Activated naive CD8-positive, alpha-beta T cell treated with anti-CD3 and anti-CD28 coated beads, Interleukin-2, amount 10 ng/mL, durations not matched to agents 7 days and 5 days (primary cell): ENCODE measurements at regions not wholly inside any gene's neighbourhood (a gene's known extent, or its start where the extent isn't known, plus 50 kb on each side); places are given as distances from the start of the nearest gene placed in this dataset.
A peak's percentile ranks its signal among the peaks of the same experiment; 100 is the strongest.
"Not testable (repeated sequence)": the region's sequence is repeated elsewhere in the genome, so short reads cannot be mapped to it uniquely, and the experiment has no call there.

ENCODE experiments used
- ATAC-seq: fragments of 150-1000 bp; cut with Tn5 transposase; one replicate; pipeline ENCODE4 v1.10.0; 2021; ENCODE audit warnings: low read depth, moderate library complexity
- POLR2A ChIA-PET: fragments of 350-600 bp; sonication (Branson Sonifier 250); formaldehyde crosslinking; loops from one replicate; lab custom pipeline; 2021; ENCODE audit warnings: antibody characterized with exemption; lab: Charles Lee
- DNase-seq: peaks from one replicate; pipeline ENCODE4 v3.0.0; 2021
- H3K27ac Mint-ChIP-seq: one replicate; pipeline ENCODE4 v1.8.0; 2022; ENCODE audit warnings: mild to moderate bottlenecking, mixed read lengths
- H3K27me3 Mint-ChIP-seq: one replicate; pipeline ENCODE4 v1.8.0; 2022; ENCODE audit warnings: mild to moderate bottlenecking, moderate library complexity, mixed read lengths
- H3K36me3 Mint-ChIP-seq: one replicate; pipeline ENCODE4 v1.8.0; 2021; ENCODE audit warnings: mild to moderate bottlenecking, mixed read lengths
- H3K4me1 Mint-ChIP-seq: one replicate; pipeline ENCODE4 v1.8.0; 2021; ENCODE audit warnings: mixed read lengths
- H3K4me3 Mint-ChIP-seq: one replicate; pipeline ENCODE4 v1.8.0; 2022; ENCODE audit warnings: mild to moderate bottlenecking, moderate library complexity, mixed read lengths
- H3K9me3 Mint-ChIP-seq: one replicate; pipeline ENCODE4 v1.8.0; 2021; ENCODE audit warnings: mixed read lengths

DNA sequence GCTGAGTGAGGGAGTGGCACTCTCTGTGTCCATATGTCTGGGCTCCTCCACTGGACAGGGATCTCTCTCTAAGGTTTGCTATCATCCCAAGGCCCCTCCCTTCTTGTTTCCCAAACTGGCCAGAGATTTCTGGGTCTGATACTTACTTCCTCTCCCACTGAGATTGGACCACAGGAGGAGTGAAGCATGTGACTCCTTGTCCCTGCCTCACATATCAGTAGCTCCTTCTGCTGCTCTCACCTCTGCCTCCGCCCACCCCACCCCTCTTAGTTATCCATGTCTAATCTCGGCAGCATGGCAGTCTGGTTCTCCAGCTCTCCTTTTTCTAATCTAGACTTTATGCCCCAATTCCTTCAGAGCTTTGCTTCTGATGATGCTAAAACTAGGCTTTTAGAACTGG, 223.1 kb downstream of the RPLP1 start:
- POLR2A ChIA-PET = no interaction called here
- no peak overlapping the region for H3K27ac Mint-ChIP-seq
- H3K27me3 Mint-ChIP-seq = peaks cover 40% of the 10 kb centered on the region
- no peak overlapping the region for H3K4me3 Mint-ChIP-seq
- H3K36me3 Mint-ChIP-seq = peaks cover 2% of the 10 kb centered on the region
- ATAC-seq (no peak), DNase-seq (no peak)
- peaks cover 30% of the 10 kb centered on the region for H3K4me1 Mint-ChIP-seq
- H3K9me3 Mint-ChIP-seq = peaks cover 1% of the 10 kb centered on the region

DNA sequence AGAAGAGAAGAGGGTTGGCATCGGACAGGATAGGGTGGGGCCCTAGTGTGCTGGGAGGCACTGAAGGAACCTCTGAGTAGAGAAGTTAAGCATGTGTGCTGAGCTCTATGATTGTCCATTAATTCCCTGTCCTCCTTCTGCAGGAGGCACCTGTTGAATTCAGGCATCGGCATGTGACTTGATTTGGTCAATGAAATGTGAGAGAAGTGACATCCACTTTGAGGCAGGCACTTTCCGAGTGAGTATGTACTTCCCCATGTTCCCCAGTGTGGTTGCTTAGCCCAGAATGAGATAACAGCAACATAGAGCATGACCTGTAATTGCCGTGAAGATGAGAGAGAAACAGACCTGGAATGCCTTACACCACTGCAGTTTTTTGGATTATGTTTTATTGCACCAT, 224.8 kb downstream of the RPLP1 start:
- Mint-ChIP-seq H3K9me3 (peaks cover 6% of the 10 kb centered on the region), H3K27me3 (peaks cover 34% of the 10 kb centered on the region), H3K4me1 (peaks cover 26% of the 10 kb centered on the region), H3K27ac (no peak overlapping the region), H3K36me3 (peaks cover 4% of the 10 kb centered on the region), H3K4me3 (no peak overlapping the region)
- ATAC-seq = no peak
- DNase-seq = no peak
- POLR2A ChIA-PET = interaction anchor here (0.7 kb wide), 1 partner anchor 35 kb away, joined by 3 read pairs; no protein-coding TSS in a partner anchor

DNA sequence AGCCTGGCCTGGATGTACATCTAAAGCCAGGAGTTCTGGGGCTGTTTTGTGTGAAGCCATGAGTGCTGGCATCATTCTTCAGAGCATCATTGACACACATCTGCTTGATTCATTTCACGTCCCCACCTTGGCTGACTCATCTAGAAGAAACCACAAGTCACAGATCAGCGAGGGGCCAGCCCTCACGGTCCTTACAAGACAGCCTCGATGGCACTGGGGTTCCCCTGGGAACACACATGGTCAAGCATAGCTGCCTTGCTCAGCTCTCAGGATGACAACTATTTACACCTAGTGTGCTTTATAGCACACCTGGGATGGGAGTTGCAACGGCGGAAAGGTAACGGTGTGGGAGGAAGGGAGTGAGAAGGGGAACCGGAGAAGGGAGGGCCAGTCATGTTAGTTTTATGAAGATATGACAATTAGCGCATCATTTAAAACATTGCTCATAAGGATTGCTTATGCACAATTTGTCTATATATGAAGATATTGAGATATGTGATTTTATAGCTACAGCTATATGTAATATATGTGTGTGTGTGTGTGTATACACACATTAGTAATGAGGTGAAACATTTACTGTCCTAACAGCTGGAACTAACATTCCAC, 227.1 kb downstream of the RPLP1 start:
- no peak overlapping the region for H3K27ac Mint-ChIP-seq

DNA sequence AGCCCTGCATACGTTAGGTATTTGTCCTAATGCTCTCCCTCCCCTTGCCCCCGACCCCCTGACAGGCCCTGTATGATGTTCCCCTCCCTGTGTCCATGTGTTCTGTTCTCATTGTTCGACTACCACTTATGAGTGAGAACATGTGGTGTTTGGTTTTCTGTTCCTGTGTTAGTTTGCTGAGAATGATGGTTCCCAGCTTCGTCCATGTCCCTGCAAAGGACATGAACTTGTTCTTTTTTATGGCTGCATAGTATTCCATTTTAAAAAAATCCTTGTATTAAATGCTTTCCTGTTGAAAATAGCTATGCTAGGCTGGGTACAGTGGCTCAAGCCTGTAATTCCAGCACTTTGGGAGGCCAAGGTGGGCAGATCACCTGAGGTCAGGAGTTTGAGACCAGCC, 232.2 kb downstream of the RPLP1 start:
- H3K27ac Mint-ChIP-seq, ATAC-seq, H3K4me3 Mint-ChIP-seq, POLR2A ChIA-PET, DNase-seq, H3K27me3 Mint-ChIP-seq: not testable (repeated sequence)
- Mint-ChIP-seq H3K36me3 (peaks cover 20% of the 10 kb centered on the region), H3K4me1 (peaks cover 11% of the 10 kb centered on the region), H3K9me3 (peaks cover 27% of the 10 kb centered on the region)

More for the DNA sequence above, 227.1 kb downstream of the RPLP1 start:
- H3K36me3 Mint-ChIP-seq = peaks cover 8% of the 10 kb centered on the region
- ATAC-seq (peak; percentile 58), DNase-seq (no peak)
- H3K9me3 Mint-ChIP-seq = peaks cover 11% of the 10 kb centered on the region
- H3K27me3 Mint-ChIP-seq = peaks cover 25% of the 10 kb centered on the region
- POLR2A ChIA-PET = interaction anchor here (1.3 kb wide), 1 partner anchor 33 kb away, joined by 3 read pairs; no protein-coding TSS in a partner anchor
- peaks cover 26% of the 10 kb centered on the region for H3K4me1 Mint-ChIP-seq
- no peak overlapping the region for H3K4me3 Mint-ChIP-seq

DNA sequence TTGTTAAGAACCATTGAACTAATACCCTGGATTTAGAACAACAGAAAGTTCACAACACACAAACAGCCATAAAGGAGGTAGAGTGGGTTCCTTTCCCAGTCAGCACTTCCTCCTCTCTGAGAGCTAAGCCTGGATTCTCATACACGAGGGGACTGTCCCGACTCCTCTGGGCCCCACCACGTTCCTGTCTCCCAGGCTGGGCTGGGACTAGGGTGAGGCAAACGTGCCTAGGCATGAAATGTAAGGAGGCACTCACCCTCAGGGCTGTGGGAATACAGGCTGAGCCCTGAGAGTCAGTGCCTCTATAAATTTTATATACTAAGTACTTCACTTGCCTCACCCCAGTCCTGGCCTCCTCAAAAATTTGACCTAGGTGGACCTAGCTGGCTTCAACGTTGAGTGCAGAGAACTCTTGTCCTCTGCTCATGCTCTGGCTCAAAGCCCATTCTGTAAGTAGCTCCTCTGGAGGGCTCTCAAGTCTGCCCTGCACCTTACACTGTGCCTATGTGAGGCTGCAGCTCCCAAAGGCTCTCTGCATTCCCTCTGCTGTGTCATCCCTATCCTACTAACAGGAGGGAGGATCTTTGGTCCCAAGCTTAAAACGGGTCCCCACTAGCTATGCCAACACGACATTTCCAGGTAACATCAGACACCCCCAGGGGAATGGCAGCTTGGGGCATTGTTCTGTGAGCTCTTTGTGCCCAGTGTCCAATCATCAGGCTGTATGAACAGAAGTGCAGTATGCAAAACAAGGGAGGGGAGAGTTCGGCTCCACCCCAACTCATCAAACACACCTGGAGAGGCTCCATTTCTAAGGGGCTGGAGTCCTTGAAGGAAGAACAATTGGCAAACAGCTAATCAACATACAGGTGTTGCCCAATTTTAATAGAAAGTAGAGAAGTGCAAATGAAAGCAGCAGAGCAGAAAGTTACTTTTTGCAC, 233.2 kb downstream of the RPLP1 start:
- peaks cover 2% of the 10 kb centered on the region for H3K4me1 Mint-ChIP-seq
- peaks cover 7% of the 10 kb centered on the region for H3K27me3 Mint-ChIP-seq
- POLR2A ChIA-PET = no interaction called here
- no peak overlapping the region for H3K27ac Mint-ChIP-seq
- ATAC-seq = no peak
- H3K4me3 Mint-ChIP-seq = no peak overlapping the region
- peaks cover 23% of the 10 kb centered on the region for H3K36me3 Mint-ChIP-seq
- H3K9me3 Mint-ChIP-seq = peaks cover 32% of the 10 kb centered on the region
- DNase-seq = no peak

DNA sequence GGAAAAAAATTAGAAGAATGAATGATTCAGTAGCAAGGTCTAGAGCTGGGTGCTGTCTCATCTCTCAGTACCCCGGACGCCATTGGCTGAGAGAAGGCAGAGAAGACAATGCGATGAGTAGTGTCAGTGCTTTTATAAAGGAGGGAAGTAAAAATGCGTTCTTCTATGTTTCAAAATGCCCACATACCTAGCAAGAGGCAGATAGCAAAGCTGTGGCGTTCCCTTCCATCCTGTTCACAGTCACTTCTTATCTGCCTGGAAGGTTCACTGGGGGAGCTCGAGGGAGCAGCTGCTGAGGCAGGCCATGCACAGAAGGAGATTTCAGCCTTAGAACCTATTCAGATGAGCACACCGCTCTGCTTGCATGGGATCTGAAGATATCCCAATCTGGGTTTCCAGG, 234.0 kb downstream of the RPLP1 start:
- POLR2A ChIA-PET = no interaction called here

DNA sequence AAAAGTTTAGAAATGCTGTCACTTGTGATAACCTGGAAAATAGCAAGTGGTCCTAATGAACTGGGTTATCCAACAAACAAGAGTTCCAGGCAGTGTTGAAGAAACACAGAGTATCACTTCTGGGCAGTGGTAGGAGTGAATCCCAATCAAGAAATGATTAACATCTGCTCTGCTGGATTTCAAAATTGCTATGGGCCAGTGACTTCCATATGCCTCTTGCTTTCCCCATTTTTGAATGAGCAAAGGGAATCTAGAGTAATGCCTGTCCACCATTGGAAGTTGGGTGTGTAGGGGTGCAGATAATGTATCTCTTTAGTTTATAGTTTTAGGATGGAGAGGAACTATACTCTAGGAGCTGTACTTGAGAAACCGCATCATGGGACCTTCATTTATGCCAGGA, 236.5 kb downstream of the RPLP1 start:
- Mint-ChIP-seq H3K4me1 (no peaks in the 10 kb centered on the region), H3K4me3 (no peak overlapping the region), H3K36me3 (peaks cover 17% of the 10 kb centered on the region), H3K27ac (no peak overlapping the region), H3K9me3 (peaks cover 22% of the 10 kb centered on the region), H3K27me3 (peaks cover 17% of the 10 kb centered on the region)
- DNase-seq (no peak), ATAC-seq (no peak)
- POLR2A ChIA-PET = no interaction called here

More for the DNA sequence above, 234.0 kb downstream of the RPLP1 start:
- H3K4me3 Mint-ChIP-seq = no peak overlapping the region
- H3K27me3 Mint-ChIP-seq = peaks cover 7% of the 10 kb centered on the region
- peaks cover 2% of the 10 kb centered on the region for H3K4me1 Mint-ChIP-seq
- H3K27ac Mint-ChIP-seq = no peak overlapping the region
- ATAC-seq = no peak
- H3K36me3 Mint-ChIP-seq = peaks cover 22% of the 10 kb centered on the region
- DNase-seq = no peak
- peaks cover 31% of the 10 kb centered on the region for H3K9me3 Mint-ChIP-seq

DNA sequence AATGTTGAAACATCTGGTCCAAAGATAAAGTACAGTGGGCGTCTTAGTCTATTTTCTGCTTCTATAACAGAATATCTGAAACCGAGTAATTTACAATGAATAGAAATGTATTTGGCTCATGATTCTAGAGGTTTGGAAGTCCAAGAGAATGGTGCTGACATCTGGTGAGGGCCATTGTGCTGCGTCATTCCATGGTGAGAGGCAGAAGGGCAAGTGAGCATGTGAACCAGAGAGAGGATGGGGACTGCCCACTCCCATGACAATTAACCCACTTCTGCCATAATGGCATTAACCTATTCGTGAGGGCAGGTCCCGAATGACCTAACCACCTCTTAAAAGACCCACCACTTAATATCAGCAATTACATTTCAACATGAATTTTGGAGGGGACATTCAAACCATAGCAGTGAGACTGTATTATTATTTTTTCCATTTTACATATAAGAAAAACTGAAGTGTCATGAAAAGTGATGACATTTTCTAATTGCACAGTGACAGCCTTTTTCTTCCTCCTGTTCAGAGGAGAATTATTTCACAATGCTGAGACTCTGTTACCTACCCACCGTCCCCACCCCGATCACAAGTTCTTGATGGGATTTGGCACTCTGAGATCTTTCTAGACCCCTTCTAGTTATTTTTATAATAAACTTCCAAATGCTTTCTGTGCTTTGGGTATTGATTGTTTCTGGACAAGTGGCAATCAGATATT, 238.8 kb downstream of the RPLP1 start:
- H3K9me3 Mint-ChIP-seq = peaks cover 21% of the 10 kb centered on the region
- peaks cover 16% of the 10 kb centered on the region for H3K36me3 Mint-ChIP-seq
- H3K4me3 Mint-ChIP-seq = no peak overlapping the region
- H3K4me1 Mint-ChIP-seq = no peaks in the 10 kb centered on the region
- no peak overlapping the region for H3K27ac Mint-ChIP-seq
- POLR2A ChIA-PET = no interaction called here
- DNase-seq = no peak
- ATAC-seq = no peak
- peaks cover 17% of the 10 kb centered on the region for H3K27me3 Mint-ChIP-seq

DNA sequence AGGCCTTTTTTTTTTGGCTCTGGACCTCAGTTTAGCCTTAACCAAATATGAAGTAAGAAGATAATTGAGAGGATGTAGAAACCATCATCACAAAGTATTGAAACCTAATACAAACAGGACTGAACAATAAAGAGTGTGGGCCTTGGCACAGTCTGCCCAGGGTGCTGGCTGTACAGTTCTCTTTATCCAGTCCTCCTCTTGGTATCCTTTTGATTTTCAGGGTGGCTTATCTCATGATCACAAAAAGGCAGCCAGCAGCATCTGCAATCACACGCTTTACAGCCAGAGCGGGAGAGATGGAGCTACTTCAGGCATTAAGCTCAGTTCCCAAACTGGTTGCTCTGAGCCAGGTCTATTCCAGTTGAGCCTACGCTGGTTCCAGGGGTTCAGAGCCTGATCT, 239.7 kb downstream of the RPLP1 start:
- POLR2A ChIA-PET = no interaction called here
- Mint-ChIP-seq H3K27me3 (peaks cover 19% of the 10 kb centered on the region), H3K9me3 (peaks cover 21% of the 10 kb centered on the region), H3K4me3 (no peak overlapping the region), H3K4me1 (no peaks in the 10 kb centered on the region), H3K36me3 (peaks cover 16% of the 10 kb centered on the region), H3K27ac (no peak overlapping the region)
- ATAC-seq (no peak), DNase-seq (no peak)

DNA sequence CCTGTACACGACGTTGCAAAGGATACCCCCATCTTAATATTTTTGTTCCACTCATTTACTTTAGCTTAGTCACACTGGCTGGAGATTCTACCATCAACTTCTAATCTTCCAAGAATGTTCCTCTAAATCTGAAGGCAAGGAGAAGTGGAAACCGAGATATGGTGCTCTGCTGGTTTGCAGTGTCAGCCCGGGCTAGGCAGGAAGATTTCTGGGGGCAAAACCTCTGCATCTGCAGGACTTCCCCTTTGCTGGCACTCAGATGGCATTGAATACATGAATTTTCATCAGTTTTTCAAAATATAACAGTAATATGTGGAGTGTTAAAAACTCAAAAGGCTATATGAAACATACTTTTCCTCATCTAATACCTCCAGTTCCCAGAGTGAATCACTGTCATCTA, 240.4 kb downstream of the RPLP1 start:
- ATAC-seq = no peak
- Mint-ChIP-seq H3K36me3 (peaks cover 14% of the 10 kb centered on the region), H3K27ac (no peak overlapping the region), H3K4me1 (no peaks in the 10 kb centered on the region), H3K27me3 (peaks cover 15% of the 10 kb centered on the region), H3K9me3 (peaks cover 18% of the 10 kb centered on the region), H3K4me3 (no peak overlapping the region)
- no peak for DNase-seq
- POLR2A ChIA-PET = no interaction called here

DNA sequence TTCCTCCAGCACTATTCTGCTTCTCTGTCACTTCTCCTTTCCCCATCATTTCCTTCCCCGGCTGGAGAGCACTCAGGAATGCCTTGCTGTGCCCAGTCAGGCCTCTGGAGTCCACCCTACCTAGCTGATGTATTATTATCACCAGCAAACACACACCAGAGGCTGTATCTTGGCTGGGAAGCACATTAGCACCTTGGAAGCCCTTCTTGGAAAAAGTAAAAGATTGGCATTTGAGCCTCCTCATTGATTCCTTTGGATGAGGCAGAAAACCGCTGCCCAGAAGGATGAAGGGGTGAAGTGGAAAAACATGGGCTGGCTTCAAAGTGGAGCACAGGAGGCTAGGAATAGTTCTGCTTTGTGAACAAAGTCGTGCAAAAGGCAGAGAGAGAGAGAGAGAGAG, 244.3 kb downstream of the RPLP1 start:
- H3K4me1 Mint-ChIP-seq = no peaks in the 10 kb centered on the region
- H3K27me3 Mint-ChIP-seq = peaks cover 12% of the 10 kb centered on the region
- DNase-seq = no peak
- POLR2A ChIA-PET = no interaction called here
- no peak overlapping the region for H3K27ac Mint-ChIP-seq
- H3K36me3 Mint-ChIP-seq = peaks cover 6% of the 10 kb centered on the region
- no peak for ATAC-seq
- H3K9me3 Mint-ChIP-seq = peaks cover 11% of the 10 kb centered on the region
- H3K4me3 Mint-ChIP-seq = no peak overlapping the region

DNA sequence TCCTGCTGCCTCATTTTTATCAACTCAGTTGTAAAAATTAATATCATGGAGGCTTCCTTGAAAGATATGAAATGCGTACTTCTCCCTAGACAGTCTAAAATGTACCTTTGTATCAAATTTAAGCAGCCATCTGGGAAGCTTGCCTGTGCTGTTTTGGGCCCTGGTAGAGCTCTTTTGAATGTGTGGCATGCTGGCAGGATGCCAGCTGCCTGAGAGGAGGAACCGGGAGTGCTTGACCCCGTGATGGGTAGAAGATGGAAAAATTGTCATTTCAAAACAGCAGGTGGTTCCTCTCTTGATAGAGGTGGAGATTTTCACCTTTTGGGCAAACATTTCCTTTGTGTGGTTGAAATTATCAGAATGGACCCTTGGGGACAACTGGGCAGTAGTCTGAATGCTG, 245.3 kb downstream of the RPLP1 start:
- no peak overlapping the region for H3K27ac Mint-ChIP-seq
- ATAC-seq = no peak
- peaks cover 15% of the 10 kb centered on the region for H3K9me3 Mint-ChIP-seq
- H3K4me3 Mint-ChIP-seq = no peak overlapping the region
- peaks cover 4% of the 10 kb centered on the region for H3K27me3 Mint-ChIP-seq
- H3K4me1 Mint-ChIP-seq = no peaks in the 10 kb centered on the region
- no peak for DNase-seq
- H3K36me3 Mint-ChIP-seq = peaks cover 6% of the 10 kb centered on the region
- POLR2A ChIA-PET = no interaction called here

DNA sequence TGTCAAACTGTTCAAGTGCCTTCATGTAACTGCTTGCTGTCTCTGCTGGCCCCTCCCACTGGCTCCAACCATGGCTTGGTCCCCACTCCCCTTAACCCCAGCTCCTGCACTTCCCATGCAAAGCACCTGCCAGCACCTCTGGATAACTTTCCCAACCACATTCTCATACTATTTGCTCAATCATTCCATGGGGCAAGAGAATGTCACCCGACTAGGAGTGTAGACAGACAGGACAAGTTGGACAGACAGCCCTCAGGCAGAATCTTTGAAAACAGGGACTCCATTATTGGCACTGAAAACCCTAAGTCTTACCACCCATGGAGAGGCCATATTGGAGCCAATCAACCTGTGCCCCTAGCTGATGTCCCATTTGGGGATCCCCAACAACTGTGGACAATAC, 246.5 kb downstream of the RPLP1 start:
- Mint-ChIP-seq H3K27me3 (peaks cover 2% of the 10 kb centered on the region), H3K4me1 (no peaks in the 10 kb centered on the region), H3K27ac (no peak overlapping the region), H3K36me3 (peaks cover 6% of the 10 kb centered on the region), H3K9me3 (peaks cover 17% of the 10 kb centered on the region), H3K4me3 (no peak overlapping the region)
- ATAC-seq = no peak
- no peak for DNase-seq
- POLR2A ChIA-PET = no interaction called here
